SK-N-SH treated with all-trans-retinoic acid at 6 μM for 48 hours (cell line): ENCODE measurements at regions not wholly inside any gene's neighbourhood (a gene's known extent, or its start where the extent isn't known, plus 50 kb on each side); places are given as distances from the start of the nearest gene placed in this dataset.

Experiments
- CREB5 ChIP-seq: fragments of 250-450 bp; sonication (Bioruptor Pico); IDR thresholded peaks from 2 replicates; pipeline ENCODE4 v1.5.1; 2020; ENCODE audit warnings: low read depth, mild to moderate bottlenecking, moderate library complexity
- ZFP30 ChIP-seq: fragments of 450-650 bp; formaldehyde crosslinking; IDR thresholded peaks from 2 replicates; pipeline ENCODE4 v1.5.0; 2022; ENCODE audit warnings: mild to moderate bottlenecking, moderate library complexity

- TF ChIP-seq ZFP30 (CRISPR knock-in tag) = no peak
- no peak for TF ChIP-seq CREB5 (CRISPR knock-in tag)
Observed at GRCh38 chr20:22447447-22447778, 137.0 kb downstream of the FOXA2 start.
